Right atrium auricular region (tissue), 2 donors: ENCODE measurements at regions not wholly inside any gene's neighbourhood (a gene's known extent, or its start where the extent isn't known, plus 50 kb on each side); places are given as distances from the start of the nearest gene placed in this dataset.

Source experiments
- DNase-seq: peaks from one replicate; pipeline ENCODE4 v3.0.0-alpha.2; 2019; ENCODE audit warnings: low spot score
- H3K27ac ChIP-seq, 2 donors: fragments of 200-600 bp; sonication (generic); 1 replicate in 1 of 2; 2 replicates in 1 of 2; pipeline ENCODE4 v1.5.1; 2016 to 2019
- H3K27me3 ChIP-seq, 2 donors: fragments of 200-600 bp; sonication (generic); one replicate each; pipeline versions ENCODE4 v1.5.1 to v1.6.0; 2017 to 2019
- H3K36me3 ChIP-seq: fragments of 200-600 bp; sonication (generic); one replicate; pipeline ENCODE4 v1.5.1; 2016
- H3K4me1 ChIP-seq, 2 donors: fragments of 200-600 bp; sonication (generic); one replicate each; pipeline versions ENCODE4 v1.5.1 to v1.6.0; 2017 to 2019
- H3K4me3 ChIP-seq, 2 donors: fragments of 200-600 bp; sonication (generic); 1 replicate in 1 of 2; 2 replicates in 1 of 2; pipeline ENCODE4 v1.5.1; 2017 to 2019; ENCODE audit warnings: mild to moderate bottlenecking in 1 of 2, moderate library complexity in 1 of 2
- H3K9me3 ChIP-seq, 2 donors: fragments of 200-600 bp; sonication (generic); one replicate each; pipeline ENCODE4 v1.5.1; 2019
- TF ChIP-seq, protein P1 (sequence below), 2 donors: fragments of 200-600 bp; sonication (generic); IDR thresholded peaks; one replicate each; pipeline ENCODE4 v1.5.1; 2019; ENCODE audit warnings: antibody characterized with exemption in 2 of 2

DNA sequence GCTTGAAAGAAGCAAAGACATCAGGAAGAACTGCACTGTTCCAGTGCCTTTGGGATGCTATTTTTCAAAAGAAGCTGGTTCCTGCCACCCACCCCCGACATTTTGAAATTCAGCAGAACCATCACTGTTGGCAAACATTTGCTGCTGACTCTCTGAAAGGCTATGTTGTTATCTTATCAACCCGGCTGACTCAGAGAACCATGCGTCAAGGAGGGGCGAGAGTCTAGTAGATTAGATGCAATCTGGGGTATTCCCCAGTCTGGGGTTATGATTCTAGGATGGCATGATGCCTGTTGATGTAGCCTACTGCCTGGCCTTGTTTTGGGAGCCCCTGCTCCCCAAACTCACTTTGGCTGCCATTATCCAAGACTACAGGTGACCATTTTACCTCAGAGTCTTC is 267.8 kb upstream of the RUNX1 start:
- TF ChIP-seq, protein P1, sequence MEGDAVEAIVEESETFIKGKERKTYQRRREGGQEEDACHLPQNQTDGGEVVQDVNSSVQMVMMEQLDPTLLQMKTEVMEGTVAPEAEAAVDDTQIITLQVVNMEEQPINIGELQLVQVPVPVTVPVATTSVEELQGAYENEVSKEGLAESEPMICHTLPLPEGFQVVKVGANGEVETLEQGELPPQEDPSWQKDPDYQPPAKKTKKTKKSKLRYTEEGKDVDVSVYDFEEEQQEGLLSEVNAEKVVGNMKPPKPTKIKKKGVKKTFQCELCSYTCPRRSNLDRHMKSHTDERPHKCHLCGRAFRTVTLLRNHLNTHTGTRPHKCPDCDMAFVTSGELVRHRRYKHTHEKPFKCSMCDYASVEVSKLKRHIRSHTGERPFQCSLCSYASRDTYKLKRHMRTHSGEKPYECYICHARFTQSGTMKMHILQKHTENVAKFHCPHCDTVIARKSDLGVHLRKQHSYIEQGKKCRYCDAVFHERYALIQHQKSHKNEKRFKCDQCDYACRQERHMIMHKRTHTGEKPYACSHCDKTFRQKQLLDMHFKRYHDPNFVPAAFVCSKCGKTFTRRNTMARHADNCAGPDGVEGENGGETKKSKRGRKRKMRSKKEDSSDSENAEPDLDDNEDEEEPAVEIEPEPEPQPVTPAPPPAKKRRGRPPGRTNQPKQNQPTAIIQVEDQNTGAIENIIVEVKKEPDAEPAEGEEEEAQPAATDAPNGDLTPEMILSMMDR (IDR thresholded peaks at IDR 0.05), result no peak
- H3K9me3 ChIP-seq, result no peaks in the 10 kb centered on the region
- H3K4me1 ChIP-seq, result peaks cover 0 to 8% of the 10 kb centered on the region in 2 donors
- DNase-seq, result no peak
- H3K36me3 ChIP-seq, result no peaks in the 10 kb centered on the region
- no peak overlapping the region for H3K4me3 ChIP-seq
- no peaks in the 10 kb centered on the region for H3K27me3 ChIP-seq
- no peak overlapping the region for H3K27ac ChIP-seq

DNA sequence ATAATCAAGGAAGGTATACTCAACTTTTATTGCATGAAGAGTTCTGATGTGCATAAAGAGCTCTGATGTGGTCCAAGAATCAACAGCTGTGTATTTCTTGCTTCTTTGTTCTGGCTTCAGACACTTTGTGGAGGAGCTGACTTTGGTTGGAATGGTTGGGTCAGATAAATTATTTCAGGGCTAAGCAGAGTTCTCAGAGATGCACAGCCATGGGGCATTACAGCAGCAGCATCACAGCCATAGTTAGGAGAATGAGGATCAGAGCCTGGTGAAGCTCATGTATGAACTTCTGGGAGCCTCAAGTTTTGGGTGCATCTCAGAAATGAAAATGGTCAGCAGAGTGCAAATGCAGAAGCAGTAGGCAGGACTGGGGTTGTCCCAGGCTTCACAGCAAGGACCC is 267.4 kb upstream of the RUNX1 start:
- no peak for DNase-seq
- no peak overlapping the region for H3K4me3 ChIP-seq
- H3K27ac ChIP-seq, result no peak overlapping the region
- TF ChIP-seq, protein P1 (IDR thresholded peaks at IDR 0.05), result no peak
- no peaks in the 10 kb centered on the region for H3K9me3 ChIP-seq
- H3K4me1 ChIP-seq, result peaks cover 0 to 8% of the 10 kb centered on the region in 2 donors
- H3K27me3 ChIP-seq, result no peaks in the 10 kb centered on the region
- no peaks in the 10 kb centered on the region for H3K36me3 ChIP-seq

DNA sequence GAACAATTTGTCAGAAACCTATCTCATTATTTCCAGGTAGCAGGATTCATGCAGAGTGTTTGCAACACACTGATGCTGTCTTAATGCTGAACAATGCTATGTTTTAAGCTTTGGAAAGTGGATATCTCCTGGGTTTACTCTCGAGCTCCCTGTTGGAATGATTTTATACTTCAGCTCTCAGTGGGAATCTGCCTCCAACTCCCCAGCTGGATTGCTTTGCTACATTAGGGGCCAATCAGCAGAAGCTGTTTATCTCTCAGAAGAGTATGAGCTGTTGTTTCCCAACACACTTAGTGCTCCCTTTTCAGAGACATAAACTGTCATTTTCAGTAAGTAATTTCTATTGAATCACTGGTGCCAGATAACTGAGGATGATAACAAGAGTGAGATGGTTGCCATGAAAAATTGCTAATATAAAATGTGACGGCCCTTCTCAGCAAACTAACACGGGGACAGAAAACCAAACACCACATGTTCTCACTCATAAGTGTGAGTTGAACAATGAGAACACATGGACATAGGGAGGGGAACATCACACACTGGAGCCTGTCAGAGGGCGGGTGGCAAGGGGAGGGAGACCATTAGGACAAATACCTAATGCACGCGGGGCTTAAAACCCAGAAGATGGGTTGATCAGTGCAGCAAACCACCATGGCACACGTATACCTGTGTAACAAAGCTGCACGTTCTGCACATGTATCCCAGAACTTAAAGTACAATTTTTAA is 265.9 kb upstream of the RUNX1 start:
- Histone ChIP-seq H3K36me3 (no peaks in the 10 kb centered on the region), H3K27me3 (no peaks in the 10 kb centered on the region), H3K4me3 (no peak overlapping the region), H3K4me1 (peaks cover 0 to 8% of the 10 kb centered on the region in 2 donors), H3K9me3 (no peaks in the 10 kb centered on the region), H3K27ac (no peak overlapping the region)
- no peak for DNase-seq
- TF ChIP-seq, protein P1 (IDR thresholded peaks at IDR 0.05), result no peak

DNA sequence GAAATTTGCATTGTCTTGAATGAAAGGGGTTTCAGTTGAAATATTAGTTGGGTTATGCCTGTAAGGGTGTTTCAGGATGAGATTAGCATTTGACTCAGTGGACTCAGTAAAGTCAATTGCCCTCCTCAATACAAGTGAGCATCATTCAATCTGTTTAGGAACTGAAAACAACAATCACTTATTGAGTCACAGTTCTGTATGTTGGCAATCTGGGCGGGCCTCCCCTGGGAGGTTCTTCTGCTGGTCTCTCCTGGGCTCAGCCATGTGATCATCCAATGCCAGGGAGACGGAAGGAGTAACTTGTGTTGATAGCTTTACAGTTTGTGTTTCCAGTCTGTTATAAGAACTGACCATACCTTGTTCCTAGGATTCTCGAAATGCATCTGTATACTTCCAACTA is 262.9 kb upstream of the RUNX1 start:
- DNase-seq, result no peak
- Histone ChIP-seq H3K27me3 (no peaks in the 10 kb centered on the region), H3K27ac (no peak overlapping the region), H3K36me3 (no peaks in the 10 kb centered on the region), H3K9me3 (peaks cover 0 to 3% of the 10 kb centered on the region in 2 donors), H3K4me1 (peaks cover 0 to 6% of the 10 kb centered on the region in 2 donors), H3K4me3 (no peak overlapping the region)
- TF ChIP-seq, protein P1 (IDR thresholded peaks at IDR 0.05), result no peak

DNA sequence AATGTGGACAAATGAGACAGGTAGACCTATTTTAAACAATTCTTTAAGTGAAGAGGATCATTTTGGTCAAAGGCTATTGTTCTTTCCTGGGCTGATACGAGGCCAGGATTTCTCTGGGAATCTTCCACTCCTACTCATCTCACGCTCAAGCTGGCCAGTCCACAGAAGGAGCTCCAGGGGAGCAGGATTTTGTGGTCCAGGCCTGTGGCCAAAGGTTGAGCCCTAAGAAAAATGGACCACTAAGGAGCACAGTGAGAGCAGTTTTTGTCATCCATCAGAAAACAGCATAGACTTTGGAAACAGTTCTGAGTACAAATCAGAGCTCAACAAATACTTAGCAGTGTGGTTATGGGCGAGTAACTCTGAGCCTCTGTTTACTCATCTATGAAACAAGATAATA is 260.2 kb upstream of the RUNX1 start:
- no peaks in the 10 kb centered on the region for H3K27me3 ChIP-seq
- TF ChIP-seq, protein P1 (IDR thresholded peaks at IDR 0.05), result no peak
- no peak overlapping the region for H3K4me3 ChIP-seq
- no peaks in the 10 kb centered on the region for H3K36me3 ChIP-seq
- no peaks in the 10 kb centered on the region for H3K4me1 ChIP-seq
- H3K9me3 ChIP-seq, result peaks cover 0 to 3% of the 10 kb centered on the region in 2 donors
- no peak overlapping the region for H3K27ac ChIP-seq
- DNase-seq, result no peak

DNA sequence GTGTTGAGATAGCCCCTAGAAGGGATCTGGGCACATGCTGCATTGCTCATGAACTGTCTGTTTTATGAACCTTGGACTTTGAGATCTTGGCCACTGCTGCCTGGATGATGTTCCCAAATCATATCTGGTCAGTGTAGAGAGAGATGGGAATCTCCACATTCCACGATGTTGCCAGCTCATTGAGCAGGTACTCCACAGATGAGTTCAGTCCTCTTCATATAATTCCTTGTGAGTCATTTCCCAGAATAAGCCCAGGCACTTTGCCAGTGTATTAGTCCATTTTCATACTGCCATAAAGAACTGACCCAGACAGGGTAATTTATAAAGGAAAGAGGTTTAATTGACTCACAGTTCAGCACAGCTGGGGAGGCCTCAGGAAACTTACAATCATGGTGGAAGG is 254.0 kb upstream of the RUNX1 start:
- TF ChIP-seq, protein P1 (IDR thresholded peaks at IDR 0.05), result no peak
- H3K36me3 ChIP-seq, result no peaks in the 10 kb centered on the region
- DNase-seq, result no peak
- H3K9me3 ChIP-seq, result no peaks in the 10 kb centered on the region
- no peak overlapping the region for H3K4me3 ChIP-seq
- H3K27me3 ChIP-seq, result no peaks in the 10 kb centered on the region
- no peaks in the 10 kb centered on the region for H3K4me1 ChIP-seq
- no peak overlapping the region for H3K27ac ChIP-seq
